Cerebellar cortex (tissue), 1 donor: ENCODE measurements at regions not wholly inside any gene's neighbourhood (a gene's known extent, or its start where the extent isn't known, plus 50 kb on each side); places are given as distances from the start of the nearest gene placed in this dataset.
"Not testable (repeated sequence)": the region's sequence is repeated elsewhere in the genome, so short reads cannot be mapped to it uniquely, and the experiment has no call there.

Source experiments
- DNase-seq: peaks from one replicate; pipeline ENCODE4 v3.0.0-alpha.2; 2015; ENCODE audit warnings: low spot score

GRCh38 chr1:223023863-223024262 lies 119.2 kb downstream of the TLR5 start:
- no peak for DNase-seq

DNA sequence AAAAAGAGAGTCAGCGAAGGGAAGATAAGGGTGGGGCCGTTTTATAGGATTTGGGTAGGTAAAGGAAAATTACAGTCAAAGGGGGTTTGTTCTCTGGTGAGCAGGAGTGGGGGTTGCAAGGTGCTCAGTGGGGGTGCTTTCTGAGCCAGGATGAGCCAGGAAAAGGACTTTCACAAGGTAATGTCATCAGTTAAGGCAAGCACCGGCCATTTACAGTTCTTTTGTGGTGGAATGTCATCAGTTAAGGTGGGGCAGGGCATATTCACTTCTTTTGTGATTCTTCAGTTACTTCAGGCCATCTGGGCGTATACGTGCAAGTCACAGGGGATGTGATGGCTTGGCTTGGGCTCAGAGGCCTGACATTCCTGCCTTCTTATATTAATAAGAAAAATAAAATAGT lies 118.6 kb downstream of the TLR5 start:
- DNase-seq = not testable (repeated sequence)

- not testable (repeated sequence) for DNase-seq
These were observed 117.8 kb downstream of the TLR5 start for GRCh38 chr1:223025190-223025734.

DNA sequence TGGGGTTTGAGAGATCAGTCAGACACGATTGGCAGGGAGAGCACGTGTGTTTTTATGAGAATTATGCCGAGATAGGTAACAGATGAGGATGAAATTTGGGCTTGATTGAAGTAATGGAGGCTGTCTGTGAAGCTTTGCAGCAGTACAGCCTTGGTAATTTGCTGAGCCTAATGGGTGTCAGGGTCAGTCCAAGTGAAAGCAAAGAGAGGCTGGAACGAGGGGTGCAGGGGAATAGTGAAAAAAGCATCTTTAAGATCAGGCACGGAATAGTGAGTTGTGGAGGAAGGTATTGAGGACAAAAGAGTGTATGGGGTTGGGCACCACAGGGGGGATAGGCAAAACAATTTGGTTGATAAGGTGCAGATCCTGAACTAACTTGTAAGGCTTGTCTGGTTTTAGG lies 116.4 kb downstream of the TLR5 start:
- DNase-seq = not testable (repeated sequence)

DNA sequence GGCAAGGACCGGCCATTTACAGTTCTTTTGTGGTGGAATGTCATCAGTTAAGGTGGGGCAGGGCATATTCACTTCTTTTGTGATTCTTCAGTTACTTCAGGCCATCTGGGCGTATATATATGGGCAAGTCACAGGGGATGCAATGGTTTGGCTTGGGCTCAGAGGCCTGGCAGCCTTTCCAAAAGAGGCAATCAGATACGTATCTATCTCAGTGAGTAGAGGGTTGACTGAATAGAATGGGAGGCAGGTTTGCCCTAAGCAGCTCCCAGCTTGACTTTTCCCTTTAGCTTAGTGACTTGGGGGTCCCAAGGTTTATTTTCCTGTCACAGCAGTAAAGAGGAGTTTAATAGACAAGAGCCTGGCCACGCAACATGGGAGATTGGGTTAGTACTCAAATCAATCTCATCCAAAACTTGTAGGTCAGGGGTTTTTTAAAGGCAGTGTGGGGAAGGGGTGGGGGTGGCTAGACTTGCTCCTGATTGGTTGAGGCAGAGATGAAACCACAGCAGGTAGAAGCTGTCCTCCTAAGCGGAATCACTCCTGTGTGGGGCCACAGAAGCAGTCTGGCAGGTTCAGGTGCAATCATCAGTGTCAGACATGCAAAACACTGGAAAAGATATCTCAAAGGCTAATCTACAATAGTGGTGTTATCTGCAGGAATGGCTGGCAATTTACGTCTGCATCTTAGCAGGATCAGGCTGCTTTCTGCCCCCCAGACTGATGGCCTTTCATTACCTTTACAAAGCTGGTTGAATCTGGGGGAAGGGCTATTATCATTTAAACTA lies 112.9 kb downstream of the TLR5 start:
- DNase-seq = no peak

DNA sequence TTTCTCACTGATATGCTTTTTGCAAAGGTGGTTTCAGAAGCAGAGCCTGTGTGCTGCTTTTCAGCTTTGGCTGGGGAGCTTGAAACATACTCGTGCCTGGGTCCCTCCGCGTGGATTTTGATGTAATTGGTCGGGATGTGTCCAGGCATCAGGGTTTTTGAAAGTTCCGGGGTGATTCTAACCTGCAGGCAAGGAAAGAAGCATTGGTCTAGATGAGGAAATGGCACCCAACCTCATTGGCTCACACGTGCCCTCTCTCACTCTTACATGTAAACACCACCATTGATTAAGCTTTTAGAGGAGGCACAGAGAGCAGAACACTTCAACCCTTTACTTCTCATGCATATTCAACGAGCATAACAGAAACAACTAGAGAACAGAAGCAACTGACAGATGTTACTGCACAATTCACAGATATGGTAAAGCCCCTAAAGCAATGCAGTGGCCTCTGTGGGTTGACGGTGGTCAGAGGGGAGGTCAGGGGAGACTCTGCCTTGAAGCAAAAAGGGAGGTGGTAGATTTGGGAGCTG lies 112.1 kb downstream of the TLR5 start:
- DNase-seq = no peak

GRCh38 chr1:223031733-223032601 lies 111.1 kb downstream of the TLR5 start:
- no peak for DNase-seq

GRCh38 chr1:223033658-223034057 lies 109.4 kb downstream of the TLR5 start:
- DNase-seq = no peak

- DNase-seq = no peak
These were observed 108.7 kb downstream of the TLR5 start for GRCh38 chr1:223034270-223034798.

- no peak for DNase-seq
These were observed 107.1 kb downstream of the TLR5 start for GRCh38 chr1:223035724-223036478.

- DNase-seq = no peak
These were observed 106.6 kb downstream of the TLR5 start for GRCh38 chr1:223036479-223036845.

DNA sequence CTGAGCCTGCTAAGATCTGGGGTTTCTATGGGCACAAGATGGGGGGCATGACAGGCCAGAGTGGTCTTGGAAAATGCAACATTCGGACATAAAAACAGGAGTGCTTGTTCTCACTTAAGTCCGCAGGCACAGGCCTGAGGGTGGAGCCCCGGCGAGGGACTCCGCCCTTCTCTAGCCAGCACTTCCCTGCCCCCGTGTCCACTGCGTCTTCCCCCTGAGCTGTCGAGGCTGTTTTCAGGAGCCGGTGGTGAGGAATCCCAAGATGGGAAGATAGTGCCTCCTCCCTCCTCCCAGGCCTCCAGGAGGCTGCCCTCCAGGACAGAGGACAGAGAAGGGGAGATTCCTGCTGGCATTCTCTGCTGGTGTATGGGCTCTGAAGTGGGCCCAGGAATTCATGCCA lies 105.2 kb downstream of the TLR5 start:
- no peak for DNase-seq

DNA sequence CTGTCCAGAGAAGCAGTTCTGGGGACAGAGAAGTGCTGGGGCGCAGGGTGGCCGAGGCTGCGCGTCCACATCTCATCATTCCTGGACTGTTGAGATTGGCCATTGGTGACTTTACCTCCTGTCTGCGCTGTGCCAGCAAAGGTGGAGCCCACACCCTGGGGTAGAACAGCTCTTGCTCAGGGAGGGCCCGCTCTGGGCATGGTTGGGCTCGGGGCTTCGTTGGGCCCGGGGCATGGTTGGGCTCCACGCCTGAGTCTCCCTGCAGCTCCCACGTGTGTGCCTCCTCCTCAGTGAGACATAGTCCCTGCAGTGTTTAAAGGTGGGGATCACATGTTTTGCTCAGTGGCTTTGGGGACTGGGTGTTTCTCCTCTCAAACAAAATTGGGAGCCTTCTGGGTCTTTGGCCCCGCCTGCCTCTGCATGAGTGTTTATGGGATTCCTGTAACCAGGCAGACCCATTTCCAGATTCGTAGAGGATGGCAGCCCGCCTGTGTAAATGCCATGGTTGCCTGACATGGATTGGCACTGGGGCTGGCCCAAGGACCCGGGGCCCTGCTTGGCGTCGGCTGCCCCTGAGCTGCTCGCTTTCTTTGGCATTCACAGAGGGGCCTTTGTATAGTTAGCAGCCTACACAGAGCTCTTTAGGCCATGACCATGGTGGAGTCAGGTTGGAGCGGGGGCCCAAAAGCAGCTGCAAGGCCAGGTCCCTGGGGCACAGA lies 104.6 kb downstream of the TLR5 start:
- no peak for DNase-seq

GRCh38 chr1:223039990-223040389 lies 103.1 kb downstream of the TLR5 start:
- no peak for DNase-seq

DNA sequence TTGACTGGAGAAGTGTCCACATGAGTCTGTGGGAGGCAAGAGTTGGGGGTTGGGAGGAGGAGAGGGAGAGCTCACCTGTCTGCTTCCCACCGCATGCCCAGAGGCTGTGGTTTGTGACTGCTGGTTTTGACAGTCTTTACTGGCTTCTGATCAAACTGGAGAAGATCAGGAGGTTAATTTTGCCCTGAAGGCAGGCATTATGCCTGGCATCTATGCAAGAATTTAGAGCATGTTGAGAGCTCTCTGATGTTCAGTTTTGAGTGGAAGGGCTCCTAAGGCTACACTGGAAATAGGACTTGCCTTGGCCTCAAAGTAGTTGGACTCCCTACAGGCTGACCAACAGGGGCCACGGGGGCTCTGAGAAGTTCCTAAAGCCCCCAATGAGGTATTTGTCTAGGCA lies 101.6 kb downstream of the TLR5 start:
- DNase-seq = no peak

DNA sequence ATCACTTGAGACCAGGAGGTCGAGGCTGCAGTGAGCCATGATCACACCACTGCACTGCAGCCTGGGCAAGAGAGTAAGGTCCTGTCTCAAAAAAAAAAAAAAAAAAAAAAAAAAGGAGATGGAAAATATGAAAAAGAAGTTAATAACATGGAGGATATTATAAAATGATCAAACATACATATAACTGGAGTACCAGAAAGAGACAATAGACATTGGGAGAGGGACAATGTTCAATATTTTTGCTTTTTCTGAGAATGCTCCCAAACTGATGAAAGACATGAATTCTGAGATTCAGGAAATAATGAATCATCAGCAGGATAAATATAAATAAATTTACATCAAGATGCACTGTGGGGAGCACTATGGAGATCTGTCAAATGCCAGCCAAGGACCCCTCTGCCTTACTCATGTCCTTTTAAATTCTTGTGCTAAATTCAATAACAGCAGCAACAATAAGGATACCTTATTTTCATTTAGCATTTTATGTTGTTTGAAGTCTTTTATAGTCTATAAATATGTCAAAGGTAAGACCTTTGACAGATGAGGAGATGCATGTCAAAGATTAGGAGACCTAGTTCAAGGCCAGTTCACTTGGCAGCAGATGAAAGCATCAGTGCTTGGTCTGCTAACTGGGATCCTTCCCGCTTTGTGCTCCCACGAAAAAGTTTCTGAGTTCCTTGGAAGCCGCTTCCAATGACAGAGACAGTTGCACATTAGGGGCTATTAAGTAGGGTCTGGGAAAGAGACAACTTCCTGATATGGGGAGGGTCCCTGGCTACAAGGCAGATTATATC lies 97.7 kb downstream of the TLR5 start:
- no peak for DNase-seq

DNA sequence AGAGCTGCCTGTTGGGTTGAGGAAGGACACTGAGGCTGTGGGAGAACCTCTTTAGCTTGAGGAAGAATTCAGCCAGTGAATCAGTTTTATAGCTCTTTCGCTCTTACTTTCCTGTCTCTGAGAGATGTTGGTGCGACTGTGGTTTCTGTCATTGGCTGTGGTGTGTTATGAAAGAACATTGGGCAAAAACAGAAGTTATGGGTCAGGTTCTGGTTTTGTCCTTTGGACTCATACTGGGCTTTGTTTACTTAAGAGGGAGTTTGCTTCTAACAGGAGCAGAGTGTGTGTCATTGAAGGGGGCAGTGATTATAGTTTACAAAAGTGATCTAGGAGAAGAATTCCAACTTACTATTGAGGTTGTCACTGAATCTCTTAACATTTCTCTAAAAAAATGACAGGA lies 97.0 kb downstream of the TLR5 start:
- no peak for DNase-seq

DNA sequence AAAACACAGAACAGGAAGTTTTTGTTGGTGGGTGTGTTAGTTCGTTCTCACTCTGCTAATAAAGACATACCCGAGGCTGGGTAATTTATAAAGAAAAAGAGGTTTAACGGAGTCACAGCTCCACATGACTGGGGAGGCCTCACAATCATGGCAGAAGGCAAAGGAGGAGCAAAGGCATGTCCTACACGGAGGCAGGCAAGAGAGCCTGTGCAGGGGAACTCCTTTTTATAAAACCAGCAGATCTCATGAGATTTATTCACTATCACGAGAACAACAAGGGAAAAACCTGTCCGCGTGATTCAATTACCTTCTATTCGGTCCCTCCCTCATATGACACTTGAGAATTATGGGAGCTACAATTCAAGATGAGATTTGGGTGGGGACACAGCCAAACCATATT lies 96.6 kb downstream of the TLR5 start:
- not testable (repeated sequence) for DNase-seq

GRCh38 chr1:223048026-223048425 lies 95.0 kb downstream of the TLR5 start:
- DNase-seq = no peak

GRCh38 chr1:223052462-223052861 lies 90.6 kb downstream of the TLR5 start:
- DNase-seq = no peak
